ENCODE measurements at regions not wholly inside any gene's neighbourhood (a gene's known extent, or its start where the extent isn't known, plus 50 kb on each side); places are given as distances from the start of the nearest gene placed in this dataset.

DNA sequence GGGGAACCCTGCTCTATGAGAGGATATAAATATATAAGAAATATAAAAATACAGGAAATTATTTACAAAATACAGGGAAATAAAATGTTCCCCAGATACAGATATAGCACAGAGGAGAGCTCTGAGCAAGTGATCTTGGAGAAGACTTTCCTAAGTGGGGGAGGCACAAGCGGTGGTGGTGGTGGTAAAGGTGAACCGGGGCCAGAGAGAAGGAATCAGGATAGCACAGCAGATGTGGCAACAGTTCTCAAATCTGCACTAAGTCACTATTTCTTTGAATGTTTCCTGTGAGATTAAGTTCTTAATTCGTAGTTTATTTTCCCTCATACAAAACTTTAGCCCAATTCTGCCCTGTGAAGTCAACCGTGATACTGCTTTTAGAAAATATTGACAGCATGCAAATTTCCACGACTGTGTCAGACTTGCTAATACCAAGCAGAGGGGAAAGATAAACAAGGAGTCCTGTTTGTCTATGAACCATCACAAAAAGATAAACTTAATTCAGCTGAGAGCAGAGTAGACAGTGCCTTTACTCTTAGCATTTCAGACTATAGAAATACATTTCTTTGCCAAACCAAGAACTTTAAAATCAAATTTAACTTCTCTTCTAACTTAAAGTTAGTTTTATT is 237.5 kb upstream of the POGK start:
- TF ChIP-seq EZH2phosphoT487 (conservative IDR thresholded peaks at IDR 0.05; ENCODE audit: low read length), result no peak
- TF ChIP-seq, protein P1, sequence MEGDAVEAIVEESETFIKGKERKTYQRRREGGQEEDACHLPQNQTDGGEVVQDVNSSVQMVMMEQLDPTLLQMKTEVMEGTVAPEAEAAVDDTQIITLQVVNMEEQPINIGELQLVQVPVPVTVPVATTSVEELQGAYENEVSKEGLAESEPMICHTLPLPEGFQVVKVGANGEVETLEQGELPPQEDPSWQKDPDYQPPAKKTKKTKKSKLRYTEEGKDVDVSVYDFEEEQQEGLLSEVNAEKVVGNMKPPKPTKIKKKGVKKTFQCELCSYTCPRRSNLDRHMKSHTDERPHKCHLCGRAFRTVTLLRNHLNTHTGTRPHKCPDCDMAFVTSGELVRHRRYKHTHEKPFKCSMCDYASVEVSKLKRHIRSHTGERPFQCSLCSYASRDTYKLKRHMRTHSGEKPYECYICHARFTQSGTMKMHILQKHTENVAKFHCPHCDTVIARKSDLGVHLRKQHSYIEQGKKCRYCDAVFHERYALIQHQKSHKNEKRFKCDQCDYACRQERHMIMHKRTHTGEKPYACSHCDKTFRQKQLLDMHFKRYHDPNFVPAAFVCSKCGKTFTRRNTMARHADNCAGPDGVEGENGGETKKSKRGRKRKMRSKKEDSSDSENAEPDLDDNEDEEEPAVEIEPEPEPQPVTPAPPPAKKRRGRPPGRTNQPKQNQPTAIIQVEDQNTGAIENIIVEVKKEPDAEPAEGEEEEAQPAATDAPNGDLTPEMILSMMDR (IDR thresholded peaks at IDR 0.05; ENCODE audit: insufficient read depth, low read length, poor library complexity, severe bottlenecking), result no peak
